Activated naive CD4-positive, alpha-beta T cell treated with Interleukin-2 at 50 U/mL for 16 hours (primary cell): ENCODE measurements at regions not wholly inside any gene's neighbourhood (a gene's known extent, or its start where the extent isn't known, plus 50 kb on each side); places are given as distances from the start of the nearest gene placed in this dataset.

Experiments
- DNase-seq: peaks from one replicate; pipeline ENCODE4 v3.0.0-alpha.2; 2020

- DNase-seq = no peak
Observed at GRCh38 chr6:166687879-166688205, 60.8 kb upstream of the RPS6KA2 start.

DNA sequence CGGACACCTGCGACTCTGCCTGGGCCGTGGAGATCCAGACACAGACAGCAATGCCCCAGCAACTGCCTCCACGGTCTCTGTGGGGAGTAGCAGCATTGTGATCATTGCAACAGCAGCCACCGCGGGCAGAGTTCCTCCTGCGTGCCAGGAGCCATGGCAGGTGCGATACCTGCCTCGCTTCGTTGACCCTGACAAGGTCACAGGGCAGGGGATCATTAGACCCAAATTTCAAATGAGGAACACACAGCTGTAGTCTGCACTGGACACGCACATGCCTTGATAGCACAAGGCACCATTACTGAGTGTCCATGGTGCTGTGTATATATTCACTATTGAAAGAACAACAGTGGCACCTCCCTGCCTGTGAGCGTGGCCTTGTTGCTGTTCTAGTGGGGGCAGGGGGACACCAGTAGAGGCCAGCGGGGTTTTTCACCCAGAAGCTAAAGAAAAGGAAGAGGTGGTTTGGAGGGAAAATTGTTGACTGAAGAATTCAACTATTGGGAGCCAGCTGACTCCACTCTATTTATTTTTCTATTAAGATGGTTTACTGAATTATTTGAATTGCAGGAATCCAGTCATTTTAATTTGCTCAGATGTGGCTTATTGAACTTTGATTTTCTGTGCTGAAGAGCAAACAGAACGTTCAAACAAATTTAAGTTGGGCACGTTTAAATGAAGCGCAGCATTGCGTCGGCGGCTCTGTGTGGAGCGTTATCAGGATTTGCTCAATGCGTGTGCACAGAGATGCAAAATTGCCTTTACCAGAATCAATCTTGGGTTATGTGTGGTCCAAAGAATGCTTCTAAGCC lies 60.2 kb upstream of the RPS6KA2 start:
- no peak for DNase-seq

DNA sequence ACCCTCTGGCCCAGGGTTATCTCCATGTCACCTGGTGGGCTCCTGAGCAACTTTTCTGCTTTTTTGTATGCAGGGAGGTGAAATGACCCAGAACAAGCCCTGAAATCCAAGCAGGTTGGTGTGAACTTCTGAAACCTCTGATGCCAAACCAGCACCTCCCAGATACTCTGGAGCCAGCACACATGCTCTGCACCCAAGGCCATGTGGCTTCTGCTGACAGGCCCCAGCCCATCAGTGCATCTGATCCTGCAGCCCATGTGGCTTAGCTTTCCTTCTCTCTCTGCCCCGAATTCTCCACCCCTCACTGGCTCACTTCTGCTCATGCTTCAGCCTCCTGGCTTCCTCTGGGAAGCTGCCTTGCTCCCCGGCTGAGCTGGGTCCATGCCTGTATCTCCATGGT lies 59.3 kb upstream of the RPS6KA2 start:
- no peak for DNase-seq

GRCh38 chr6:166684866-166685265 lies 57.8 kb upstream of the RPS6KA2 start:
- no peak for DNase-seq

GRCh38 chr6:166684170-166684569 lies 57.1 kb upstream of the RPS6KA2 start:
- no peak for DNase-seq

- no peak for DNase-seq
Observed at GRCh38 chr6:166683477-166683876, 56.4 kb upstream of the RPS6KA2 start.

DNA sequence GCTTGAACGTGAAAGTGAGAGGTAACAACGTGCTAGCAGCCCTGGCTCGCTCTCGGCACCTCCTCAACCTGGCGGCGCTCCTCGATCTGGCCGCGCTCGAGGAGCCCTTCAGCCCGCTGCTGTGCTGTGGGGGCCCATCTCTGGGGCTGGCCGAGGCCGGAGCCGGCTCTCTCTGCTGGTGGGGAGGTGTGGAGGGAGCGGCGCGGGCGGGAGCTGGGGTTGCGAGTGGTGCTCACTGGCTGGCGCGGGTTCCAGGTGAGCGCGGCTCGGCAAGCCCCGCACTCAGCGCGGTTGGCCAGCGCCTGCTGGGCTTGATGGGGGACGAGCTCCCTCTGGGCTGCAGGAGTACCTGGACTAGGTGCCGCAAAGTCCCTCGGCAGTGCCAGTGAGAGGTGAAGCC lies 52.5 kb upstream of the RPS6KA2 start:
- DNase-seq = no peak

DNA sequence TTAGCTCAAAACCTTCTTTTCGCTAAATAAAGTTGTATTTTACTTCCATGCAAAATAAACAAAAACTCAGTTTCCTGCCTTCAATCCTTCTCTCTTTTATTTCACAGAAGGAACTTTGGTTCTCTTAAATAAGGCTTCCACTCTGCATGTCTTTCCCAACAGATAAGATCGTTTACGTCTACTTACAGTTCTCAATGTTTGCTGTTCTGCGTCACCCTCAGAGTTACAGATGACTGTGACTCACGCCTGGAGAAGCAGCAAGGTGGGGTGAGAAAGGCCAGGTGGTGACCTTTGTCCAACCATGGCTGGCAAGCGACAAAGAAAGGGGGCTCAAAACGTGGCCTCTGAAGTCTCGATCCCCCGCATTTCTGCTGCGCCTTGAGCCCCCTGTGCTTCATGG lies 51.4 kb upstream of the RPS6KA2 start:
- no peak for DNase-seq

GRCh38 chr6:166677941-166678340 lies 50.9 kb upstream of the RPS6KA2 start:
- no peak for DNase-seq
